Breast epithelium (tissue), 3 donors: ENCODE measurements at regions not wholly inside any gene's neighbourhood (a gene's known extent, or its start where the extent isn't known, plus 50 kb on each side); places are given as distances from the start of the nearest gene placed in this dataset.

Source experiments
- POLR2A ChIP-seq: fragments of 450-650 bp; IDR thresholded peaks from one replicate; pipeline ENCODE4 v1.6.1; 2016; ENCODE audit warnings: antibody characterized with exemption, mild to moderate bottlenecking, moderate library complexity
- POLR2AphosphoS5 ChIP-seq, 3 donors: sonication (generic); formaldehyde crosslinking; IDR thresholded peaks; one replicate each; pipeline ENCODE4 v1.6.1; 2017; ENCODE audit warnings: antibody characterized with exemption in 3 of 3
- TF ChIP-seq, protein P1 (sequence below), 3 donors: fragments of 450-650 bp; IDR thresholded peaks; one replicate each; pipeline ENCODE4 v1.5.1; 2016 to 2017; ENCODE audit warnings: antibody characterized with exemption in 3 of 3, mild to moderate bottlenecking in 3 of 3, moderate library complexity in 3 of 3

DNA sequence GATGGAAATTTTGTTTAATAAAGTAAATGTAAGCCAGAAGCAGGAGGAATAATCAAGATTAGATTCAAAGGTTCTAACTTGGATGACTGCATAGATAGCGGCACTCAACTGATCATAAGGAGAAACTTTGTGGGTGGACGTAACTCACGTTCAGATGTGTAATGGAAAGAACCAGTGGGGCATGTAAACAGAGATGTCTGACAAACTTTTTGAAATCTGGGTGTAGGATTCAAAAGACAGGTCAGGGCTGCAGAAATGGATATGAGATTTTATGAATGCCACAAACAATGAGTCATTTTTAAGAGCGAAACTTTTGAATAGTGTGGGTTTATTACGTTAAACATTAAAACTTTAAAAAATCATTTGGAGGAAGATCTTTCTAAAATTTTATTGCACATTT, 375.6 kb downstream of the GBA3 start:
- TF ChIP-seq, protein P1, sequence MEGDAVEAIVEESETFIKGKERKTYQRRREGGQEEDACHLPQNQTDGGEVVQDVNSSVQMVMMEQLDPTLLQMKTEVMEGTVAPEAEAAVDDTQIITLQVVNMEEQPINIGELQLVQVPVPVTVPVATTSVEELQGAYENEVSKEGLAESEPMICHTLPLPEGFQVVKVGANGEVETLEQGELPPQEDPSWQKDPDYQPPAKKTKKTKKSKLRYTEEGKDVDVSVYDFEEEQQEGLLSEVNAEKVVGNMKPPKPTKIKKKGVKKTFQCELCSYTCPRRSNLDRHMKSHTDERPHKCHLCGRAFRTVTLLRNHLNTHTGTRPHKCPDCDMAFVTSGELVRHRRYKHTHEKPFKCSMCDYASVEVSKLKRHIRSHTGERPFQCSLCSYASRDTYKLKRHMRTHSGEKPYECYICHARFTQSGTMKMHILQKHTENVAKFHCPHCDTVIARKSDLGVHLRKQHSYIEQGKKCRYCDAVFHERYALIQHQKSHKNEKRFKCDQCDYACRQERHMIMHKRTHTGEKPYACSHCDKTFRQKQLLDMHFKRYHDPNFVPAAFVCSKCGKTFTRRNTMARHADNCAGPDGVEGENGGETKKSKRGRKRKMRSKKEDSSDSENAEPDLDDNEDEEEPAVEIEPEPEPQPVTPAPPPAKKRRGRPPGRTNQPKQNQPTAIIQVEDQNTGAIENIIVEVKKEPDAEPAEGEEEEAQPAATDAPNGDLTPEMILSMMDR (IDR thresholded peaks at IDR 0.05), result no peak
- TF ChIP-seq POLR2AphosphoS5 (IDR thresholded peaks at IDR 0.05) (no peak), POLR2A (no peak)
